HFF-Myc (cell line): ENCODE measurements at regions not wholly inside any gene's neighbourhood (a gene's known extent, or its start where the extent isn't known, plus 50 kb on each side); places are given as distances from the start of the nearest gene placed in this dataset.
"Not testable (repeated sequence)": the region's sequence is repeated elsewhere in the genome, so short reads cannot be mapped to it uniquely, and the experiment has no call there.

ENCODE experiments used
- DNase-seq: peaks from one replicate; pipeline ENCODE4 v3.0.0-alpha.2; 2011; ENCODE audit warnings: low read depth; ENCODE audit errors: extremely low read depth
- H3K4me3 ChIP-seq: replicated peaks from 2 replicates; pipeline ENCODE4 v1.5.1; 2011; ENCODE audit warnings: low read depth, mild to moderate bottlenecking, control low read depth, low read length
- TF ChIP-seq, protein P1 (sequence below): IDR thresholded peaks from 2 replicates; pipeline ENCODE4 v1.5.1; 2012; ENCODE audit warnings: mild to moderate bottlenecking, low read depth, low read length, control low read depth; ENCODE audit errors: missing control alignments

DNA sequence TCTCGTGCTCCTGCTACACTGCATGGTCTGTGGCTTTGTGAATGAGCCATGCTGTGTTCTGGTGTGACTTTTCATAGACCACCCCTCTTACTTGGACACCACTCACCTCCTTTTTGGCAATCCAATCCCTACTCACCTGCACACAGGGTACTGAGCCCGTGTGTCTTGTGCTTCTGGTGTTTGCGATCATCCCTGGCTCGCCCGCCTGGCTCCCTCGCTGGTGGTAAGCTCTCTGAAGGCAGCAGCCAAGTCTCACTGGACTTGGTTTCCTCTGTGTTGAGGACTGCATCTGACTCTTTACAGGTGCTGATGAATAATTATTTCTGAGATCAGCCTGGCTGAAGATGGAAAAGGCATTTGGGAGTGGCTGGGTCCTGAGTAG lies 276.8 kb downstream of the TSN start:
- TF ChIP-seq, protein P1, sequence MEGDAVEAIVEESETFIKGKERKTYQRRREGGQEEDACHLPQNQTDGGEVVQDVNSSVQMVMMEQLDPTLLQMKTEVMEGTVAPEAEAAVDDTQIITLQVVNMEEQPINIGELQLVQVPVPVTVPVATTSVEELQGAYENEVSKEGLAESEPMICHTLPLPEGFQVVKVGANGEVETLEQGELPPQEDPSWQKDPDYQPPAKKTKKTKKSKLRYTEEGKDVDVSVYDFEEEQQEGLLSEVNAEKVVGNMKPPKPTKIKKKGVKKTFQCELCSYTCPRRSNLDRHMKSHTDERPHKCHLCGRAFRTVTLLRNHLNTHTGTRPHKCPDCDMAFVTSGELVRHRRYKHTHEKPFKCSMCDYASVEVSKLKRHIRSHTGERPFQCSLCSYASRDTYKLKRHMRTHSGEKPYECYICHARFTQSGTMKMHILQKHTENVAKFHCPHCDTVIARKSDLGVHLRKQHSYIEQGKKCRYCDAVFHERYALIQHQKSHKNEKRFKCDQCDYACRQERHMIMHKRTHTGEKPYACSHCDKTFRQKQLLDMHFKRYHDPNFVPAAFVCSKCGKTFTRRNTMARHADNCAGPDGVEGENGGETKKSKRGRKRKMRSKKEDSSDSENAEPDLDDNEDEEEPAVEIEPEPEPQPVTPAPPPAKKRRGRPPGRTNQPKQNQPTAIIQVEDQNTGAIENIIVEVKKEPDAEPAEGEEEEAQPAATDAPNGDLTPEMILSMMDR = no peak
- no peak for DNase-seq
- no peak overlapping the region for H3K4me3 ChIP-seq

DNA sequence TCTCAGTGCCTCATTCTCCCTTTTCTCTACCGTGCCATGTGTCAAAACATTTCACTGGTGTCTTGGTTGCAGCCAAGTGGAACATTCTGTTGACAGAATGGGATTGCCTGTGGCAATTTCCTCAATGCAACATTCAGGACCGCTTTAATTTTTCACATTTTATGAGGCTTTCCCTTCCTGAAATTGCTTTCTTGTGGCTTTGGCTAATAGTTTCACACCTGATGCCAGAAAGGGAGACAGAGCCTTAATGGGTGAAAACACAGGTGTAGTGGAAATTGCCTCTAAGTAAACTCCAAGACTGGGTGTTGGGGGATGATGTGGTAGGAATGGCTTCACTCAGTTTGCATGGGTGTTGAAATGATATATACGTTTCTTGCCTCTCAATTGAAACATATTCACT lies 278.3 kb downstream of the TSN start:
- no peak overlapping the region for H3K4me3 ChIP-seq
- TF ChIP-seq, protein P1 = no peak
- no peak for DNase-seq

GRCh38 chr2:122034344-122034743 lies 278.9 kb downstream of the TSN start:
- no peak overlapping the region for H3K4me3 ChIP-seq

GRCh38 chr2:122034777-122035176 lies 279.3 kb downstream of the TSN start:
- no peak for DNase-seq
- TF ChIP-seq, protein P1 = no peak
- no peak overlapping the region for H3K4me3 ChIP-seq

More at GRCh38 chr2:122034344-122034743, 278.9 kb downstream of the TSN start:
- DNase-seq = no peak
- TF ChIP-seq, protein P1 = no peak

GRCh38 chr2:122038816-122039215 lies 283.4 kb downstream of the TSN start:
- not testable (repeated sequence) for H3K4me3 ChIP-seq, DNase-seq

DNA sequence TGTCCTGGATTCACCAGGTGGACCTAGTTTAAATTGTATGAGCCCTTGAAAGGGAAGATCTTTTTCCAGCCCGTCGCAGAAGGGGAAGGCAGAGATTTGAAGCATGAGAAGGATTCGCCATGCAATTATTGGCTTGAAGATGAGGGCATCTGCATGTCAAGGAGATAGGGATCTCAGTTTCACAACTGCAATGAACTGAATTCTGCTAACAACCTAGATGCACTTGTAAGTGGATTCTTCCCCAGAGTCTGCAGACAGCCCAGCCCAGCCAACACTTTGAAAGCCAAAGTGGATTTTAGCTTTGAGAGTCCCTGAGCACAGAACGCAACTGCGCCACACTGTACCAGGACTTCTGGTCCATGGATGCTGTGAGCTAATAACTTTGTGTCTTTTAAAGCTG lies 286.0 kb downstream of the TSN start:
- no peak overlapping the region for H3K4me3 ChIP-seq
- DNase-seq = no peak
- TF ChIP-seq, protein P1 = no peak

DNA sequence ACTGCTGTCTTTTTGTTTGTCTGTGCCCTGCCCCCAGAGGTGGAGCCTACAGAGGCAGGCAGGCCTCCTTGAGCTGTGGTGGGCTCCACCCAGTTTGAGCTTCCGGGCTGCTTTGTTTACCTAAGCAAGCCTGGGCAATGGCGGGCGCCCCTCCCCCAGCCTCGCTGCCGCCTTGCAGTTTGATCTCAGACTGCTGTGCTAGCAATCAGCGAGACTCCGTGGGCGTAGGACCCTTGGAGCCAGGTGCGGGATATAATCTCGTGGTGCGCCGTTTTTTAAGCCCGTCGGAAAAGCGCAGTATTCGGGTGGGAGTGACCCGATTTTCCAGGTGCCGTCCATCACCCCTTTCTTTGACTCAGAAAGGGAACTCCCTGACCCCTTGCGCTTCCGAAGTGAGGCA lies 296.2 kb downstream of the TSN start:
- not testable (repeated sequence) for H3K4me3 ChIP-seq, DNase-seq

DNA sequence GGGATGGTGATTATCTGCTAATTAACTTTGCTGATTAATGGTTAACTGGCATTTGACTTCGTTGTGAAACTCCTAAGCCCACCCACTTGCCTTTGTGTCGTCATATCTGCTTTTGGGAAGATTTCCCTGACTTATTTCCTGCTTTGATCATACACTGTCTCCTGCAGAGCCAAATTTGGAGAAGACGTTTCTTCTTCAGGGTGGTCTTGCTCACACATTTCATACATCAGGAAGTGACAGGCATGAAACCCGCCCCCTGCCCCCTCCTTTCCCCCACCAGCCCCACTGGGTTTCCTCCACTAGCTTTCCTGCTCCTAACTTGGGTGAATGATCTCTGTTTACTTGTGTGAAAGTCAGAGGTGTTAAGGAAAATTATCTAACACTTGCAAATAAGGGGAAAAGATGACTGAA lies 300.1 kb downstream of the TSN start:
- TF ChIP-seq, protein P1 = no peak
- DNase-seq = no peak
- H3K4me3 ChIP-seq = no peak overlapping the region
